Pons (tissue), 1 donor: ENCODE measurements at regions not wholly inside any gene's neighbourhood (a gene's known extent, or its start where the extent isn't known, plus 50 kb on each side); places are given as distances from the start of the nearest gene placed in this dataset.
"Not testable (repeated sequence)": the region's sequence is repeated elsewhere in the genome, so short reads cannot be mapped to it uniquely, and the experiment has no call there.

Experiments used
- DNase-seq: peaks from one replicate; pipeline ENCODE4 v3.0.0-alpha.2; 2016; ENCODE audit warnings: low spot score

DNA sequence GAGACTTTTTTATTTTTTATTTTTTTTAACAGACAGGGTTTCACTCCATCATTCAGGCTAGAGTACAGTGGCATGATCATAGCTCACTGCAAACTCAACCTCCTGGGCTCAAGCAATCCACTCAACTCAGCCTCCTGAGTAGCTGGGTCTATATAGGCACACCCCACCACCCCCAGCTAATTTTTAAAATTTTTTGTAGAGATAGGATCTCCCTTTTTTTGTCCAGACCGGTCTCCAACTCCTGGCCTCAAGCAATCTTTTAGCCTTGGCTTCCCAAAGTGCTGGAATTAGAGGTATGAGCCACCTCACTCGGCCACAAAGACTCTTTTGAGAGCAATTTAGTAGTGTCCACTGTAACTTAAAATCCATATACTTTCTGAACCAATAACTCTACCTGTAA lies 103.3 kb upstream of the DST start:
- no peak for DNase-seq

DNA sequence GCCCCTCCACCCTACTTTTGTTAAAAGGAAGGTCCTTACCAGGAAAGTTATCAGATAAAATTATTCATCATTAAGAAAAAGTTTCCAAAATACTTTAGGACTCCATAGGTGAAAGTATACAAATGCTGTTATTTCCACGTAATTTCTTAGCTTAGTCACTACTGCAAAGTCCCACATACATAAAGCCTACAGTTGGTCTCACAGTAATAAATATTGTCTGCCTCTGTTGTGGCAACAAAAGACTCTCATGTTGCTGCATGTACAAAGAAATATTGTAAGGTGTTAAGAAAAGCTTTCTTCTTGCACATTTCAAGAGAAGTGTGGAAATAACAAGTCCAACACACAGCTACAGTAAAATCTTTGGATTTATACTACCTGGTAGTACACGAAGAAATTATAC lies 102.4 kb upstream of the DST start:
- no peak for DNase-seq

DNA sequence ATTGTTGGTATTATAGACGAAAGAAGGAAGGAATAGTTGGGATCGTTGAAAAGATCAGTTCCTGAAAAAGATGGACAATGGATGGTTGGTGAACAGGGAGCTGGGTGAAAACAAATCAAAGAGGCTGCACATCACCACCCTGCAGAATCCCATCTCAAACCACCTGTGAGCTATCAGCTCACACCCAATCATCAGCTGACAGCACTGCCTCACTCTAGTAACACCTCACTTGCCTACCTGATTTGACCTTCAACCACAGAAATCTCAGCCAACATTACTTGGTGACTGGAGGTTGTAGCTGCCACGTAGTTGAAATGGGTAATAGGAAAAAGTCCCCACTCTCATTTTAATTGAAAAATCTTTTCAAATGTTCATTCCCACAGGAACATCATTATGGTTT lies 101.8 kb upstream of the DST start:
- DNase-seq: no peak

DNA sequence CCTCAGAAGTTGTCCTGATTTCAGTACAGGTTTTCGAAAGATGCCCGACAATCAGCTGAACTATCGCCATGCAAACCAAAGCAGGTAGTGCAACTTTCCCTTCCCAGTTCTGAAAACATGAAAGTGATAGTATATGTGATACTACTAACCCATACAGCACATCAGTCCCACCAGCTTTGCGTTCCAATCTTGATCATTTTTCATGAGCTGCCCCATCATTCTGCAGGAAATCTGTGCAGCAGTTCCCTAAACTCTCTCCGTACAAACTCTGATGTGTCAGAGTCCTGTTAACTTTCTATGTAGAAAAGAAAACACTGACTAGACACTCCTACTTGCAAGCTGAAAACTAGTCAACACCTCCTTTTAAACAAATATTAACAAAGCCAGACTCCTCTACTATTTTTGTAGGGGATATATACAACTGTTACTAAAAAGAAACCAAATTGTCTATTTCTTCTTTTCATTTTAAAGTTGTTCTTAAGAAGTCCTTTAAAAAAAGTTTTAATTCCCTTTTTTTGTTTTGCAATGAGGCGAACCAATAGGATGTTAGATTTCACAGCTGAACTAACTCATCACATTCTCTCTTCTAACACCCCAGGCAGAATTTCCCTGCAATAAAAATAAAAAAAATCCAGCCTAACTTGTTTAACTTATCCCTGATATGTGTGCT lies 99.6 kb upstream of the DST start:
- peak; percentile 65 for DNase-seq

DNA sequence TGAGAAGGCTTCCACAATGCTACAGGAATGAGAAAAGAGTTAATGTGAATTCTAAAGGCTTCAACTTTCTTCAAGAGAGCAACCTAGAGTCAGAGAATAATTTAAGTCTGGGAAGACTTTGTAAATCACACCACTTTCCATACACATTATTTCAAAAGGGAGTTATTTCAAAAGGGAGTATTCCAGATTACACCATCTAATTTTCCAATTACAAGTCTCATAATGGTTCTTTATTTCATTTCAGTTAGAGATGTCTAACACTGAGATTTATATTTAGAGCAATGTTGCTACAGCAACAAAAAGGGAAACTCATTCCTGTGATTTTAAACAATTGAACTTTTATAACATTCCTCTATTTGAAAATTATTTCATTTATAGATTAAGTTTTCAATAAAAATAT lies 98.8 kb upstream of the DST start:
- DNase-seq: no peak

DNA sequence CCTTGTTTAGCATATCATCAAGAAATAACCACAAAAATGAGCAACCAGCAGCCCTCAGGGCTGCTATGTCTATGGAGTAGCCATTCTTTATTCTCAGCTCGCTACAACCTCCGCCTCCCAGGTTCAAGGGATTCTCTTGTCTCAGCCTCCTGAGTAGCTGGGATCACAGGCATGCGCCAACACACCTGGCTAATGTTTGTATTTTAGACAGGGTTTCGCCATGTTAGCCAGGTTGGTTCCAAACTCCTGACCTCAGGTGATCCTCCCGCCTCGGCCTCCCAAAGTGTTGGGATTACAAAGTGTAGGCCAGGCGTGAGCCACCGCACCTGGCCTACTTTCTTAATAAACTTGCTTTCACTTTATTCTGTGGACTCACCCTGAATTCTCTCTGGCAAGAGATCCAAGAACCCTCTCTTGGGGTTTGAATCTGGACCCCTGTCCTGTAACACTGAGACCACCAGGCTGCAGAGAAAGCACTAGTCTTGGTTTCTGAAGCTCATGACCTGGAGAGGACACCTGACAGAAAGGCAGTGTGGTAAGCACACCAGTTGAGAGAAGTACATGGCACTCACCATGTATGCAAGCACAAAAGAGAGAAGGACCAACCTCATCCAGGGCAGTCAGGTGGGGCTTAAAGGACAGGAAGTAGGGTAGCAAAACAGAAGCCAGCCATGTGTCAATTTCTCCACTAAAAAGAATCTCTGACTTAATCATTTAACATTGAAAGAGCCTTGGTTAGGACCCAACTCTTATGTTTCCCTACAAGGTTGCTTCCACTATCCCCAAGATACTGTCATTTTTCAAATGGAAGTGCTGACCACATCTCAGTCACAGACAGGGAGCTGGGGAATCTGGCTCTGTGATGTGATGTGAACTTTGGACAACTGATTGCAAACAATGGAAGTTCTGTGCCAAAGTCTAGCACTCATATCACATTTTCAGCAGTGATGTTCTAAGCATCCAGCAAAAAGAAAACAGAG lies 97.4 kb upstream of the DST start:
- no peak for DNase-seq

DNA sequence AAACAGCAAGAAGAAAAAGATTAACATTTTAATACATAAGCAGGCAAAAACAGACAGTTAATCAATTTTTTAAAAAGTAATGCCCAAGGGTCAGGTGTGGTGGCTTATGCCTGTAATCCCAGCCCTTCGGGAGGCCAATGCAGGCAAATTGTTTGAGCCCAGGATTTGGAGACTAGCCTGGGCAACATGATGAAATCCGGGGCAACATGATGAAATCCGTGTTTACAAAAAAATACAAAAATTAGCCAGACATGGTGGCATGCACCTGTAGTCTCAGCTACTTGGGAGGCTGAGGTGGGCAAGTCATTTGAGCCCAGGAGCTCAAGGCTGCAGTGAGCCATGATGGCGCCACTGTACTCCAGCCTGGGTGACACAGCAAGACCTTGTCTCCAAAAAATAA lies 94.1 kb upstream of the DST start:
- DNase-seq: no peak

DNA sequence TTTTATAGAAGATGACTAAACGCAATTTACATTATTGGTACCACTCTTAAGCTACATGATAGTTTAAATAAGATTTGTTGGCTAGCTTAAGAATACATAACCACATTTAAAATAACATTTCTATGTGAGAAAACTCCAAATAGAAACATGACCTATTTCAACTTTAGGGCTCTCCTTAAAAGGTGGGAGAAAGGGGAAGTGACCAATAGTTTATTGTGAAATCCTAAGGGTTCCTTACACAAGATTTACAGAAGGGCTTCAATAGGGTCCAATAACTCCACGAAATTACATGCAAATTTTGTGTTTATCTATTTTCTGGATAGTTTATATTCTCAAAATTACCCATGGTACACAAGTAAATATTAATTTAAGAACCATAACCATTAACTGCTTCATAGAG lies 91.6 kb upstream of the DST start:
- DNase-seq: no peak

DNA sequence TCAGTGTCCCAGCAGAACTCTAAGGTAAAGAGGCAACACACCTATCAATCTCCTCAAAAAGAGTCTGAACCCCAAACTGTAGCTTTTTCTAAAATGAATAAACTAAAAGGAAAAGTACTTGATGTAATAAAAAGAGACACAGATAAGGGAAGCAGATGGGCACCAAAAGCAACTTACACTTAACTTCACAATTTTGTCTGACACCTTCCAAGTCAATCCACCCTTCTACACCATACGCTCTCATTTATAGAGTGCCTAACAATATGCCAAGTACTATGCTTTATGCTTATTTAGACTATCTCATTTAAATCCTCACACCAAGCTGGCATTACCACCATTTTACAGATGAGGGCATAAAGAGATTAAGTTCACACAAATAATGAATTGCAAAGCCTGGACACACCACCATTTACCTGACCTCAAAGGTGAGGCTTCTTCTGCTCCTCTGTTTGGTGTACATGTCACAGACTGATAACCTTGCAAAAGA lies 90.6 kb upstream of the DST start:
- DNase-seq: no peak

DNA sequence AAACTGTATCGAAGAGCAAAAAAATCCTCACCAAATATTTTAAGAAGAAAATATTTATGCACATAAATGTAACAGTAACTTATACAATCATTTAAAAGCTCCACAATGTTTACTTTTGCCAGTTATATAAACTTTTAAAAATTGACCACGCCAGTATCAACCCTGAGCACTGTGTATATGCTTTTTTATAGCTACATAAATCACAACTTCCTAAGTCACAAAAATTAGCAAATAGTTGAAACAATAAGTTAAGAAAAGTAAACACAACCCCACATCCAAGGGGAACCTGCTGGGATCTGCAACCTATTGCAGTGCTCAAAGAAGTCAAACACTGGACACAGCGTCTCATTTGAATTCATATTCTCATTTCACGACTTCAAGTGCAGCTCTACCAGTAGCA lies 89.8 kb upstream of the DST start:
- DNase-seq: no peak

DNA sequence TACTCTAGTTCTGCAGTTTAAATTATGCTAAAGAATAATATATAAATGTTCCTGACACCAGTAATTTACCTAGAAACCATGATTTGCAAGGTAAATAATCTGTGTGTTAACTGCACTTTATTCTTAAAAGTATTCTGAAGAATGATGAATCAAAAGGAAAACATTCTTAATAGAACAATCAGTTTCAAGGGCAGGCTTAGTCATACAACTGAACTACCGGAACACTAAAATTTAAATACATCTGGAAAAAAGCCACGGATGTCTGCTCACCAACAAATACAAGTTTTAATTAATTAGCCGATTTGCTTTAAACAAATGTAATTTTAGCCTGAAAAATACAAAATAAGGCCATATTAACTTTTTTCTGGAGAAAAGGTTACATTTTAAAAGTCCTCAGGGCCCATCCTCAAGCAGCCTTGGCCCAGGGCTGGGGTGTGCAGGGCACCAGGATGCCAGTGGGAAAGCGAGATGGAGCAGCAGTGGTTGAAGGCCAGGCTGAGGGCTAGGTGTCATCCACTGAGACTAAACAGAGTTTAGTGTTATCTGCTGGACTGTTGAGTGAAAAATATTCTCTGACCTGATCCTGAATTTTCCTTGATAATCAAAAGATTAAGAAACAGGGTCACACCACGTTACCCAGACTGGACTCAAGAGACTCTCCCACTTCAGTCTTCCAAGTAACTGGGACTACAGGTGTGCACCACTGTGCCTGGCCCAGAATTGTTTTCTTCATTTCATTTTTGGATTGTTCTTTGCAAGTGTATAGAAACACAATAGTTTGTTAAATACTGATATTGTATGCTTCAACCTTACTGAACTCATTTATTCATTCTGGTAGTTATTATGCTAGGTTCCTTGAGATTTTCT lies 88.2 kb upstream of the DST start:
- DNase-seq: no peak

DNA sequence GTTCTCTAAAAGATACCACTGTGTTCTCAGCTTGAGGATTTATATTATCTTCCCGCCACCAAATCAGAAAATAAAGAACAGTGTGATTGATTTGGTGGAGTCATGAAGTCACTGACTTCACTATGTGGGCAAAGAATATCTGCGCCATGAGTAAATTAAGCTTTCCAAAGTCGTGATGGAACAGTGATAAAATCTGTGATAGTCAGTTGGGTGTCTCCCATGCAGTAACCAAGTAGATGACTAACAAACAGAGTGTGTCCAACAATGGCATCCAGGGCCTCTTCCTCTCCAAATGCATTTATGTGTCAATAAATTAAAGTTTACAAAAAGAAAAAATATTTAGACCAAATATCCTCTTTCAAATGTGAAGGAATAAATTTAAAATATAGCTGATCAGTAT lies 87.0 kb upstream of the DST start:
- DNase-seq: no peak

DNA sequence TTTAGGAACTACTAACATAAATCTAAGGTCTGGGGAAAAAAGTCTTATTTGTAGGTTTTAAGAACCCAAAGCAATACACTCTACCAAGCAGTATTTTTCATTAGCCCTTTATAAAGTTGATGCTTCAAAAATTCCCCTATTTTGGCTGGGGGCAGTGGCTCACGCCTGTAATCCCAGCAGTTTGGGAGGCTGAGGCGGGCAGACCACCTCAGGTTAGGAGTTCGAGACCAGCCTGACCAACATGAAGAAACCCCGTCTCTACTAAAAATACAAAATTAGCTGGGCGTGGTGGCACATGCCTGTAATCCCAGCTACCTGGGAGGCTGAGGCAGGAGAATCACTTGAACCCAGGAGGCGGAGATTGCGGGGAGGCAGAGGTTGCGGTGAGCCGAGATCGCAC lies 86.5 kb upstream of the DST start:
- not testable (repeated sequence) for DNase-seq

DNA sequence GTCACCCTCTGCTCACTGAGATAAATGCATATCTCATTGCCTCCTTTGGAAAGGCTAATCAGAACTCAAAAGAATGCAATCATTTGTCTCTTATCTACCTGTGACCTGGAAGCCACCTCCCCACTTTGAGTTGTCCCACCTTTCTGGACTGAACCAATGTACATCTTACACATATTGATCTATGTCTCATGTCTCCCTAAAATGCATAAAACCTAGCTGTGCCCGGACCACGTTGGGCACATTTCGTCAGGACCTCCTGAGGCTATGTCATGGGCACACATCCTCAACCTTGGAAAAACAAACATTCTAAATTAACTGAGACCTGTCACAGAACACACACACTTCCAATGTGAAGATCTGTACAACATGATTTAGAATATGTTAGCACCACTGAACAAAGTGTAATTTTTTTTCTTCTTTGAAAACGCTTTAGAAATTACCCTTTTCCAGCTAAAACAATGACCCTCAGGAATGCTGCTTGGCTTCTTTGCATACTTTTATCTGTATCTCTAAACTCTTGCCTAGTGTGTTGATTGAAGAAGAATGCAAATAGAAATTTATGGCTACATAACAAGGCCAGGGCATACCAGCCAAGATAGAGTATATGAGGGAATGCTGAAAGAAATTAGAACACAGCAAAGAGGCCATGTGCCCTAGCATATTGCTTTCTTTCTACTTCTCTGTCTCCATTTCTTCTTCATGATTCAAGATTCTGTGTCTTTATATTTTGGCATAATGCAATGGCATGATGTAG lies 84.6 kb upstream of the DST start:
- no peak for DNase-seq

DNA sequence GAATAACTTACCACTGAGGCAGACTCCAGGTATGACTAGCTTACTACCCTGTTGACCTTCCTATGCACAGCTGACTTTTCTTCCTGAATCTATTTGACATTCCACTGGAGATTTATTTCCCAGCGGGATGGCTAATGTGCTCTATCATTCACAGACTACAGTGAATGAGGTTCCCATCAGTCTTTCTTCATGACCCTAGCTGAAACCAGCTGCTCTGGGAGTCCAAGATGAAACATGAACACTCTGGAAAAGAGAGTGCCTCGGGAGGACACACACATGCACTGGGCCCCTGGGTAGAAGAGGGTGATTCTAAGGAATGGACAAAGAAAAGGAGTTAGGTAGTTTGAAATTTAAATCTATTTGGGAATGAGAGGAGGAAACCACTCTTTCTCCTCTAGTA lies 82.6 kb upstream of the DST start:
- DNase-seq: no peak

DNA sequence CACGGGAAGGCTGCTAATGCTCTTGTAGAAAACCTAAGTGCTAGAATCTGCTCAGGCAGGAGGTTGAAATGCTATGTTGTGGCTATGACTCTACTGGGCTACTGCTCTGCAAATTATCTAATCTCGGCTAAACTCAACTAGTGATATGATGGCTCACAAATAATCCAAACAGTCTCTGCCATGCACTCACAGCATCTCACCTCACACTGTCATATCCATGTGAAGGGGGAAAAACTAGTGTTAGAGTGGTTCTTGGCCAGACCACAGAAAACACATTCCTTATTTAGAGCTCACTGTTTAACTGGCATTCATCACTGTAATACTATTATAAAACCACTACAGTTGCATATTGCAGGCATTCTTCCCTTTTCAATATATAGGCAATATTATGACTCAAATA lies 81.8 kb upstream of the DST start:
- DNase-seq: no peak

DNA sequence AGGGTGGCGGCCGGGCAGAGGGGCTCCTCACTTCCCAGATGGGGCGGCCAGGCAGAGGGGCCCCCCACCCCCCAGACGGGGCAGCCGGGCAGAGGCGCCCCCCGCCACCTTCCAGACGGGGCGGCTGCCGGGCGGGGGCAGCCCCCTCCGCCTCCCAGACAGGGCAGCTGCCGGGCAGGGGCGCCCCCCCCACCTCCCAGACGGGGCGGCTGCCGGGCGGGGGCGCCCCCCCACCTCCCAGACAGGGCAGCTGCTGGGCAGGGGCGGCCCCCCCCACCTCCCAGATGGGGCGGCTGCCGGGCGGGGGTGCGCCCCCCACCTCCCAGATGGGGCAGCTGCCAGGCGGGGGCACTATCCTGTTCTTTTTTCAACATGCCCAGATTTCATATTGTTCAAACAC lies 78.2 kb upstream of the DST start:
- no peak for DNase-seq

DNA sequence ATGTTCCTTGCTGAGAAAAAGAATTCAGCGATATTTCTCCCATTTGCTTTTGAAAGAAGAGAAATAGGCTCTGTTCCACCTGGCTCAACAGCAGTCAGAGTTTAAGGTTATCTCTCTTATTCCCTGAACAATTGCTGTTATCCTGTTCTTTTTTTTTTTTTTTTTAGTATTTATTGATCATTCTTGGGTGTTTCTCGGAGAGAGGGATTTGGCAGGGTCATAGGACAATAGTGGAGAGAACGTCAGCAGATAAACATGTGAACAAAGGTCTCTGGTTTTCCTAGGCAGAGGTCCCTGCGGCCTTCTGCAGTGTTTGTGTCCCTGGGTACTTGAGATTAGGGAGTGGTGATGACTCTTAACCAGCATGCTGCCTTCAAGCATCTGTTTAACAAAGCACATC lies 77.5 kb upstream of the DST start:
- not testable (repeated sequence) for DNase-seq

DNA sequence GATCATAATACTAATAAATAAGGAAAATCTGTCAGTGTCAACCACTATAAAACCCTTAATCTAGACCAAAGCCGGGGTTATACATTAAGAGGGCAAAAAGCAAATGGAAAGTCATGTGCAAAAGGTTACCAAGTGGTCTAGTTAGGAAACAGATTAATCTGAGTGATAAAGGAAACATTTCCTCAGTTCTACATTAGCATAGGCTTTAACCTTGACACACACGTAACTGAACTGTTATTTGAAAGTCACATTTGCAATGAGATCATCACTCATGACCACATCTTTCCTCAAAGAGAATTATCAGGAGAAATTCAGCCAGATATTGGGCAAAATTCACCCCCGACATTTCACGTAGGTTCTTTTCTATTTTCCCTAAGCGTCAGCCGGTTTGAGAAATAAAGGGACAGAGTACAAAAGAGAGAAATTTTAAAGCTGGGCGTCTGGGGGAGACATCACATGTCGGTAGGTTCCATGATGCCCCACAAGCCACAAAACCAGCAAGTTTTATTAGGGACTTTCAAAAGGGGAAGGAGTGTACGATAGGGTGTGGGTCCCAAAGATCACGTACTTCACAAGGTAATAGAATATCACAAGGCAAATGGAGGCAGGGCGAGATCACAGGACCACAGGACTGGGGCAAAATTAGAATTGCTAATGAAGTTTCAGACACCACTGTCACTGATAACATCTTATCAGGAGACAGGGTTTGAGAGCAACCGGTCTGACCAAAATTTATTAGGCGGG lies 76.8 kb upstream of the DST start:
- not testable (repeated sequence) for DNase-seq

DNA sequence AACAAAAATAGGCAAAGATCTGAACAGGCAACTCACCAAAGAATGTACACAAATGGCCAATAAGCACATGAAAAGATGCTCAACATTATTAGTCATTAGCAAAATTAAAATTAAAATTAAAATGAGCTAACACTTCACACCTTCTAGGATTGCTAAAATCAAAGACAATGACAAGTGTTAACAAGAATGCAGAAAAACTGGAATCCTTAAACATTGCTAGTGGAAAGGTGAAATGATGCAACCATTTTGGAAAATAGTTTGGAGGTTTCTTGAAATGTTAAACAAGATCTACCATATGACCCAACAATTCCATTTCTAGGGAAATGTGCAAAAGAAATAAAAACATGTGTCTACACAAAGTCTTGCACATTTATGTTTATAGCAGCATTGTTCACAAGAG lies 75.5 kb upstream of the DST start:
- DNase-seq: no peak

DNA sequence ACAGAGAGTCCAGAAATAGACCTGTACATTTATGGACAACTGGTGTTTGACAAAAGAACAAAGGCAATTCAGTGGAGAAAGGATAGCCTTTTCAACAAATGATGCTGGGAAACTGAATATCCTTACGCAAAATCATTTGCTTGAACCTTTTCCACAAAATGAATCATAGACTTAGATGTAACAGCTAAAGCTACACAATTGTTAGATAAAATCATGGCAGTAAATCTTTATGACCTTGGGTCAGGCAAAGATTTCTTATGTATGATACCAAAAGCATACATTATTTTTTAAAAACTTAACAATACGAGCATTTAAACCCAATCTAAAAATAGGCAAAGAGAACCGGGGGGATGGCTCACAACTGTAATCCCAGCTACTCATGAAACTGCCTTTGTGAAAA lies 73.5 kb upstream of the DST start:
- DNase-seq: no peak
